Naive thymus-derived CD4-positive, alpha-beta T cell (primary cell): ENCODE measurements at regions not wholly inside any gene's neighbourhood (a gene's known extent, or its start where the extent isn't known, plus 50 kb on each side); places are given as distances from the start of the nearest gene placed in this dataset.

ENCODE experiments used
- ATAC-seq: fragments of 150-1000 bp; cut with Tn5 transposase; 2 replicates; pipeline ENCODE4 v1.10.0; 2021; ENCODE audit warnings: mild to moderate bottlenecking, moderate library complexity
- CTCF ChIA-PET: fragments of 350-600 bp; sonication (Branson Sonifier 250); formaldehyde crosslinking; loops from one replicate; lab custom pipeline; 2021; ENCODE audit warnings: antibody characterized with exemption; lab: Charles Lee
- POLR2A ChIA-PET: fragments of 350-600 bp; sonication (Branson Sonifier 250); formaldehyde crosslinking; loops from one replicate; lab custom pipeline; 2021; ENCODE audit warnings: antibody characterized with exemption, inconsistent platforms; lab: Charles Lee
- DNase-seq, 9 donors: peaks; one replicate each; pipeline versions ENCODE4 v3.0.0 to v3.0.0-alpha.2; 2020 to 2022; ENCODE audit warnings: mixed read lengths in 1 of 9
- H3K27ac ChIP-seq: one replicate; pipeline ENCODE4 v1.7.0; 2013; ENCODE audit warnings: mild to moderate bottlenecking, low read depth, low read length, moderate library complexity
- H3K27me3 ChIP-seq, 2 donors: one replicate each; pipeline ENCODE4 v1.7.0; 2013; ENCODE audit warnings: low read length in 2 of 2, mild to moderate bottlenecking in 2 of 2, moderate library complexity in 2 of 2; ENCODE audit not compliant: control insufficient read depth in 2 of 2, insufficient read depth in 2 of 2
- H3K36me3 ChIP-seq, 3 experiments: 1 replicate in 2 of 3; 2 replicates in 1 of 3; pipeline ENCODE4 v1.7.0; 2013; ENCODE audit warnings: low read length in 3 of 3, mild to moderate bottlenecking in 3 of 3, moderate library complexity in 1 of 3; ENCODE audit not compliant: insufficient read depth in 3 of 3, control insufficient read depth in 2 of 3
- H3K4me1 ChIP-seq, 2 donors: one replicate each; pipeline ENCODE4 v1.7.0; 2013; ENCODE audit warnings: low read length in 2 of 2, mild to moderate bottlenecking in 2 of 2, moderate library complexity in 1 of 2; ENCODE audit not compliant: control insufficient read depth in 2 of 2, insufficient read depth in 2 of 2
- H3K4me3 ChIP-seq: 2 replicates; pipeline ENCODE4 v1.7.0; 2013; ENCODE audit warnings: mild to moderate bottlenecking, low read length
- H3K9me3 ChIP-seq, 3 experiments: 1 replicate in 2 of 3; 2 replicates in 1 of 3; pipeline ENCODE4 v1.7.0; 2013; ENCODE audit warnings: low read length in 3 of 3; ENCODE audit not compliant: control insufficient read depth in 2 of 3
- H3K27ac Mint-ChIP-seq, 9 donors: one replicate each; pipeline ENCODE4 v1.8.0; 2020 to 2022; ENCODE audit warnings: mixed read lengths in 9 of 9, mild to moderate bottlenecking in 8 of 9, moderate library complexity in 5 of 9, inconsistent platforms in 2 of 9
- H3K27me3 Mint-ChIP-seq, 5 donors: one replicate each; pipeline ENCODE4 v1.8.0; 2021 to 2022; ENCODE audit warnings: mixed read lengths in 5 of 5, mild to moderate bottlenecking in 1 of 5
- H3K36me3 Mint-ChIP-seq, 5 donors: one replicate each; pipeline ENCODE4 v1.8.0; 2020 to 2022; ENCODE audit warnings: mixed read lengths in 5 of 5, mild to moderate bottlenecking in 3 of 5, inconsistent platforms in 1 of 5
- H3K4me1 Mint-ChIP-seq, 7 donors: one replicate each; pipeline ENCODE4 v1.8.0; 2020 to 2022; ENCODE audit warnings: mixed read lengths in 7 of 7, mild to moderate bottlenecking in 3 of 7, inconsistent platforms in 1 of 7
- H3K4me3 Mint-ChIP-seq, 10 donors: one replicate each; pipeline ENCODE4 v1.8.0; 2020 to 2022; ENCODE audit warnings: mild to moderate bottlenecking in 10 of 10, mixed read lengths in 10 of 10, moderate library complexity in 6 of 10, inconsistent platforms in 2 of 10
- H3K9me3 Mint-ChIP-seq, 11 donors: one replicate each; pipeline ENCODE4 v1.8.0; 2020 to 2022; ENCODE audit warnings: mixed read lengths in 11 of 11, mild to moderate bottlenecking in 4 of 11, inconsistent platforms in 1 of 11, moderate library complexity in 1 of 11
- intact Hi-C, 2 donors: fragments of 100-400 bp; cut with micrococcal nuclease; formaldehyde crosslinking; loops; one replicate each; pipeline ENCODE4 v1.15.1; 2023

GRCh38 chr14:99101855-99102461 is 170.0 kb downstream of the BCL11B start:
- Histone ChIP-seq H3K4me3 (no peak overlapping the region), H3K9me3 (no peaks in the 10 kb centered on the region), H3K36me3 (no peaks in the 10 kb centered on the region), H3K27me3 (no peaks in the 10 kb centered on the region), H3K27ac (no peak overlapping the region), H3K4me1 (no peaks in the 10 kb centered on the region)
- POLR2A ChIA-PET, result no interaction called here
- Mint-ChIP-seq H3K36me3 (peaks cover 0 to 30% (median 7%) of the 10 kb centered on the region in 5 donors), H3K4me1 (peaks cover 4 to 18% (median 10%) of the 10 kb centered on the region in 7 donors), H3K27me3 (no peaks in the 10 kb centered on the region), H3K9me3 (peaks cover 0 to 19% (median 11%) of the 10 kb centered on the region in 11 donors), H3K4me3 (no peak overlapping the region), H3K27ac (peak overlapping the region in 1 of 9 donors; percentile 29)
- ATAC-seq (no peak), DNase-seq (no peak)
- CTCF ChIA-PET, result no interaction called here
- intact Hi-C loops, result no loop called here

- DNase-seq (no peak), ATAC-seq (no peak)
- peaks cover 4 to 27% (median 23%) of the 10 kb centered on the region in 7 donors for H3K4me1 Mint-ChIP-seq
- Histone ChIP-seq H3K27ac (no peak overlapping the region), H3K27me3 (no peaks in the 10 kb centered on the region), H3K36me3 (no peaks in the 10 kb centered on the region), H3K9me3 (no peaks in the 10 kb centered on the region), H3K4me3 (no peak overlapping the region), H3K4me1 (peaks cover 0 to 8% of the 10 kb centered on the region in 2 donors)
- intact Hi-C loops, result no loop called here
- peak overlapping the region in 5 of 10 donors; percentile 16 to 81 (median 79) for H3K4me3 Mint-ChIP-seq
- H3K27ac Mint-ChIP-seq, result peak overlapping the region in 1 of 9 donors; percentile 26
- peaks cover 0 to 34% (median 20%) of the 10 kb centered on the region in 5 donors for H3K36me3 Mint-ChIP-seq
- ChIA-PET POLR2A (interaction anchor here (0.5 kb wide), 1 partner anchor 36 kb away, joined by 4 read pairs; no protein-coding TSS in a partner anchor), CTCF (interaction anchor here (0.7 kb wide), 1 partner anchor 114 kb away, joined by 3 read pairs; no protein-coding TSS in a partner anchor)
- peaks cover 0 to 34% (median 16%) of the 10 kb centered on the region in 11 donors for H3K9me3 Mint-ChIP-seq
- H3K27me3 Mint-ChIP-seq, result peaks cover 0 to 56% (median 4%) of the 10 kb centered on the region in 5 donors
Observed at GRCh38 chr14:99116741-99117295, 155.2 kb downstream of the BCL11B start.

DNA sequence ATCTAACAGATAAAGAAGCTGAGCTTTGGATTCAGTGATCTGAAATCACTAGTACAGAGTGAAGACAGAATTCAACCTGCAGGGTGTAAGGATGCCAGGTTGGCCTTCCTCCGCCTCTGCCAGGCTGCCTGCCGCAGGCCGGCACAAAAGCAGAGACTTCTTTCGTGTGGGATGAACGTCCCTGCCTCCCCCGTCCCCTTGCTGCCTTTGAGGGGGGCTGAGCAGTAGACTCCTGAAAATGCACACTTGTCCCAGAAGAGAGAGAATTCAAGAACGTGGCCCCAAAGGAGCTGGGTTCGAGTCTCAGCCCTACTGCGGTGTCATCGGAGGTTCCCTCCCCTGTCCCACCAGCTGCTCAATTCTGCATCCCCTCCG is 154.3 kb downstream of the BCL11B start:
- intact Hi-C loops, result no loop called here
- no peaks in the 10 kb centered on the region for H3K9me3 ChIP-seq
- peak overlapping the region; percentile 28 for H3K4me3 ChIP-seq
- peaks cover 0 to 32% (median 18%) of the 10 kb centered on the region in 5 donors for H3K36me3 Mint-ChIP-seq
- DNase-seq, result no peak
- H3K4me3 Mint-ChIP-seq, result peak overlapping the region in 9 of 10 donors; percentile 75 to 87 (median 81)
- peaks cover 0 to 8% of the 10 kb centered on the region in 2 donors for H3K4me1 ChIP-seq
- H3K27ac Mint-ChIP-seq, result peak overlapping the region in 2 of 9 donors; percentile 14 to 59
- peaks cover 4 to 27% (median 23%) of the 10 kb centered on the region in 7 donors for H3K4me1 Mint-ChIP-seq
- peaks cover 0 to 56% (median 4%) of the 10 kb centered on the region in 5 donors for H3K27me3 Mint-ChIP-seq
- no peak overlapping the region for H3K27ac ChIP-seq
- ChIA-PET CTCF (no interaction called here), POLR2A (no interaction called here)
- no peak for ATAC-seq
- peaks cover 0 to 31% (median 16%) of the 10 kb centered on the region in 11 donors for H3K9me3 Mint-ChIP-seq
- H3K36me3 ChIP-seq, result no peaks in the 10 kb centered on the region
- H3K27me3 ChIP-seq, result no peaks in the 10 kb centered on the region

- Mint-ChIP-seq H3K9me3 (peaks cover 0 to 28% (median 14%) of the 10 kb centered on the region in 11 donors), H3K4me3 (peak overlapping the region; percentile 3 to 87 (median 80)), H3K4me1 (peaks cover 4 to 27% (median 23%) of the 10 kb centered on the region in 7 donors), H3K36me3 (peaks cover 0 to 28% (median 16%) of the 10 kb centered on the region in 5 donors), H3K27me3 (peaks cover 0 to 56% (median 4%) of the 10 kb centered on the region in 5 donors), H3K27ac (peak overlapping the region in 2 of 9 donors; percentile 59 to 76)
- no peaks in the 10 kb centered on the region for H3K27me3 ChIP-seq
- DNase-seq (peak in 5 of 9 donors; percentile 14 to 30 (median 22)), ATAC-seq (peak; percentile 36)
- H3K4me1 ChIP-seq, result peaks cover 0 to 8% of the 10 kb centered on the region in 2 donors
- no peaks in the 10 kb centered on the region for H3K36me3 ChIP-seq
- intact Hi-C loops, result no loop called here
- no peaks in the 10 kb centered on the region for H3K9me3 ChIP-seq
- no peak overlapping the region for H3K27ac ChIP-seq
- H3K4me3 ChIP-seq, result peak overlapping the region; percentile 28
- ChIA-PET POLR2A (no interaction called here), CTCF (interaction anchor here (0.7 kb wide), 1 partner anchor 18 kb away, joined by 3 read pairs; no protein-coding TSS in a partner anchor)
Observed at GRCh38 chr14:99118046-99118721, 153.8 kb downstream of the BCL11B start.

GRCh38 chr14:99118946-99119345 is 153.1 kb downstream of the BCL11B start:
- H3K4me1 Mint-ChIP-seq, result peaks cover 4 to 27% (median 23%) of the 10 kb centered on the region in 7 donors
- no peaks in the 10 kb centered on the region for H3K9me3 ChIP-seq
- peaks cover 0 to 20% (median 9%) of the 10 kb centered on the region in 5 donors for H3K36me3 Mint-ChIP-seq
- H3K4me3 Mint-ChIP-seq, result peak overlapping the region in 9 of 10 donors; percentile 21 to 87 (median 81)
- H3K9me3 Mint-ChIP-seq, result peaks cover 0 to 20% (median 10%) of the 10 kb centered on the region in 11 donors
- POLR2A ChIA-PET, result no interaction called here
- H3K36me3 ChIP-seq, result no peaks in the 10 kb centered on the region
- intact Hi-C loops, result no loop called here
- CTCF ChIA-PET, result interaction anchor here (0.7 kb wide), 1 partner anchor 18 kb away, joined by 3 read pairs; no protein-coding TSS in a partner anchor
- ATAC-seq, result no peak
- no peak overlapping the region for H3K27ac ChIP-seq
- peaks cover 0 to 54% (median 4%) of the 10 kb centered on the region in 5 donors for H3K27me3 Mint-ChIP-seq
- H3K4me1 ChIP-seq, result peaks cover 0 to 8% of the 10 kb centered on the region in 2 donors
- H3K4me3 ChIP-seq, result no peak overlapping the region
- no peak for DNase-seq
- no peak overlapping the region for H3K27ac Mint-ChIP-seq
- no peaks in the 10 kb centered on the region for H3K27me3 ChIP-seq
